Panc1 (cell line): ENCODE measurements at regions not wholly inside any gene's neighbourhood (a gene's known extent, or its start where the extent isn't known, plus 50 kb on each side); places are given as distances from the start of the nearest gene placed in this dataset.

ENCODE experiments used
- ATAC-seq: fragments of 200-7000 bp; cut with Tn5 transposase; 2 replicates; pipeline ENCODE4 v1.9.1; 2020; ENCODE audit warnings: mild to moderate bottlenecking, moderate library complexity
- BruUV-seq: library from RNA; stranded (reverse); fragments of 400-500 nt; replicated peaks from 2 replicates; lab custom pipeline; 2021; lab: Mats Ljungman, UMichigan
- CTCF ChIA-PET: fragments of 300-600 bp; sonication (Branson Sonifier 250); formaldehyde crosslinking; loops from one replicate; lab custom pipeline; 2022; ENCODE audit warnings: antibody characterized with exemption; lab: Charles Lee
- POLR2A ChIA-PET: fragments of 300-600 bp; sonication (Branson Sonifier 250); formaldehyde crosslinking; loops from one replicate; lab custom pipeline; 2022; ENCODE audit warnings: antibody characterized with exemption; lab: Charles Lee
- DNase-seq: peaks from one replicate; pipeline ENCODE4 v3.0.0-alpha.2; 2010; ENCODE audit warnings: low read depth, low spot score
- H3K27ac ChIP-seq: 2 replicates; pipeline ENCODE4 v1.5.1; 2011; ENCODE audit warnings: mild to moderate bottlenecking, low read length, inconsistent platforms
- H3K27me3 ChIP-seq: fragments of 200-500 bp; sonication (Bioruptor generic); 2 replicates; pipeline ENCODE4 v1.6.0; 2014; ENCODE audit warnings: low read length, inconsistent platforms; ENCODE audit not compliant: control insufficient read depth, insufficient read depth
- H3K36me3 ChIP-seq: fragments of 200-500 bp; sonication (Bioruptor generic); 2 replicates; pipeline ENCODE4 v1.5.1; 2014; ENCODE audit warnings: inconsistent platforms, mild to moderate bottlenecking, low read length, moderate library complexity; ENCODE audit not compliant: control insufficient read depth, insufficient read depth
- H3K4me1 ChIP-seq: 2 replicates; pipeline ENCODE4 v1.5.1; 2011; ENCODE audit warnings: inconsistent platforms, mild to moderate bottlenecking, low read length, moderate library complexity; ENCODE audit not compliant: control insufficient read depth, insufficient read depth
- H3K4me3 ChIP-seq, 2 experiments: 2 replicates each; pipeline ENCODE4 v1.5.1; 2011 to 2012; ENCODE audit warnings: low read depth in 2 of 2, low read length in 2 of 2, mild to moderate bottlenecking in 2 of 2, inconsistent platforms in 1 of 2, moderate library complexity in 1 of 2
- H3K9me3 ChIP-seq: fragments of 200-500 bp; sonication (Bioruptor generic); 2 replicates; pipeline ENCODE4 v1.5.1; 2014; ENCODE audit warnings: low read depth, mild to moderate bottlenecking, inconsistent platforms, low read length, moderate library complexity; ENCODE audit not compliant: control insufficient read depth, insufficient read depth
- POLR2AphosphoS5 ChIP-seq: IDR thresholded peaks from 2 replicates; pipeline ENCODE4 v1.6.1; 2012; ENCODE audit warnings: mild to moderate bottlenecking, low read depth, low read length, moderate library complexity
- REST ChIP-seq, 2 experiments: IDR thresholded peaks; 2 replicates each; pipeline ENCODE4 v1.6.1; 2011 to 2012; ENCODE audit warnings: low read depth in 2 of 2, control low read depth in 1 of 2, low read length in 1 of 2, mild to moderate bottlenecking in 1 of 2, moderate library complexity in 1 of 2; ENCODE audit not compliant: insufficient read depth in 1 of 2
- SIN3A ChIP-seq: IDR thresholded peaks from 2 replicates; pipeline ENCODE4 v1.6.1; 2012; ENCODE audit warnings: low read depth, mild to moderate bottlenecking, low read length, moderate library complexity, borderline replicate concordance; ENCODE audit not compliant: insufficient read depth
- TCF7L2 ChIP-seq: IDR thresholded peaks from 2 replicates; pipeline ENCODE4 v1.6.1; 2011; ENCODE audit warnings: mild to moderate bottlenecking, low read depth, low read length, inconsistent platforms
- in situ Hi-C: cut with HindIII; loops from 2 replicates; pipeline ENCODE4 v1.10.0; 2016; ENCODE audit warnings: low sequenced_read_pairs, low pct_unique_long_range_greater_than_20kb
- intact Hi-C: fragments of 100-400 bp; cut with micrococcal nuclease; formaldehyde crosslinking; loops from one replicate; pipeline ENCODE4 v1.10.0; 2022; ENCODE audit not compliant: unreplicated experiment
- TF ChIP-seq, protein P1 (sequence below): fragments of 450-650 bp; IDR thresholded peaks from 2 replicates; pipeline ENCODE4 v1.5.1; 2017; ENCODE audit warnings: mild to moderate bottlenecking

DNA sequence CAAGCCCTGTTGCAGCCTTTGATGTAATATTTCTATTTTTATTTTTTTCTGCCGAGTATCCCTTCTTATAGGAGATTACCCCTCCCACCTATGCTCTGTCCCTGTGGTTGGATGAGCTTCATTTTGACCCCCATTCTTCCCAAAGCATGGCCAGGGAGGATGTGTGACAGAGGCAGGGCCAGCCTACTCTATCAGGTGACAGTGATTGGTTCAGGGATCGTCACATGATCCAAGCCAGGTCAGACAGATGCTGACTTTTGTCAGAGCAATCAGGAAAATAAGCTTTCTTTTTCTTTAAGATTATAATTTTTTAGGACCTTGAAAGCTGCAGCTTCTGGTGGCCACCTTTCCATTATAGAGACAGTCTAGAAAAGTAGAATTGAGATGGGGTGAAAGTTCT lies 314.3 kb downstream of the NUP35 start:
- Histone ChIP-seq H3K27me3 (no peaks in the 10 kb centered on the region), H3K36me3 (no peaks in the 10 kb centered on the region), H3K4me3 (no peak overlapping the region), H3K9me3 (no peaks in the 10 kb centered on the region), H3K4me1 (no peaks in the 10 kb centered on the region), H3K27ac (no peak overlapping the region)
- ATAC-seq (no peak), DNase-seq (no peak)
- TF ChIP-seq POLR2AphosphoS5, result no peak
- TF ChIP-seq, protein P1, sequence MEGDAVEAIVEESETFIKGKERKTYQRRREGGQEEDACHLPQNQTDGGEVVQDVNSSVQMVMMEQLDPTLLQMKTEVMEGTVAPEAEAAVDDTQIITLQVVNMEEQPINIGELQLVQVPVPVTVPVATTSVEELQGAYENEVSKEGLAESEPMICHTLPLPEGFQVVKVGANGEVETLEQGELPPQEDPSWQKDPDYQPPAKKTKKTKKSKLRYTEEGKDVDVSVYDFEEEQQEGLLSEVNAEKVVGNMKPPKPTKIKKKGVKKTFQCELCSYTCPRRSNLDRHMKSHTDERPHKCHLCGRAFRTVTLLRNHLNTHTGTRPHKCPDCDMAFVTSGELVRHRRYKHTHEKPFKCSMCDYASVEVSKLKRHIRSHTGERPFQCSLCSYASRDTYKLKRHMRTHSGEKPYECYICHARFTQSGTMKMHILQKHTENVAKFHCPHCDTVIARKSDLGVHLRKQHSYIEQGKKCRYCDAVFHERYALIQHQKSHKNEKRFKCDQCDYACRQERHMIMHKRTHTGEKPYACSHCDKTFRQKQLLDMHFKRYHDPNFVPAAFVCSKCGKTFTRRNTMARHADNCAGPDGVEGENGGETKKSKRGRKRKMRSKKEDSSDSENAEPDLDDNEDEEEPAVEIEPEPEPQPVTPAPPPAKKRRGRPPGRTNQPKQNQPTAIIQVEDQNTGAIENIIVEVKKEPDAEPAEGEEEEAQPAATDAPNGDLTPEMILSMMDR, result no peak
- TF ChIP-seq REST (IDR thresholded peaks at IDR 0.05; ENCODE audit: insufficient read depth in 1 of 2, low read depth in 2 of 2, low read length in 1 of 2), result no peak
- TF ChIP-seq SIN3A, result no peak
- TF ChIP-seq TCF7L2, result no peak
- no TSS peak for BruUV-seq
- intact Hi-C loops, result no loop called here
- ChIA-PET POLR2A (no interaction called here), CTCF (no interaction called here)
- in situ Hi-C loops, result no loop called here

GRCh38 chr2:183455056-183455455 lies 330.8 kb downstream of the NUP35 start:
- TF ChIP-seq REST (IDR thresholded peaks at IDR 0.05; ENCODE audit: insufficient read depth in 1 of 2, low read depth in 2 of 2, low read length in 1 of 2), result no peak
- TF ChIP-seq, protein P1, result no peak
- no peak for TF ChIP-seq SIN3A
- no peak for TF ChIP-seq TCF7L2
- no peak for TF ChIP-seq POLR2AphosphoS5
- POLR2A ChIA-PET, result no interaction called here
- Histone ChIP-seq H3K4me3 (no peak overlapping the region), H3K36me3 (no peaks in the 10 kb centered on the region), H3K4me1 (no peaks in the 10 kb centered on the region), H3K27me3 (no peaks in the 10 kb centered on the region), H3K9me3 (no peaks in the 10 kb centered on the region), H3K27ac (no peak overlapping the region)
- intact Hi-C loops, result no loop called here
- no TSS peak for BruUV-seq
- in situ Hi-C loops, result no loop called here
- CTCF ChIA-PET, result no interaction called here
- DNase-seq (no peak), ATAC-seq (no peak)
